ENCODE measurements at regions not wholly inside any gene's neighbourhood (a gene's known extent, or its start where the extent isn't known, plus 50 kb on each side); places are given as distances from the start of the nearest gene placed in this dataset.
A peak's percentile ranks its signal among the peaks of the same experiment; 100 is the strongest.

DNA sequence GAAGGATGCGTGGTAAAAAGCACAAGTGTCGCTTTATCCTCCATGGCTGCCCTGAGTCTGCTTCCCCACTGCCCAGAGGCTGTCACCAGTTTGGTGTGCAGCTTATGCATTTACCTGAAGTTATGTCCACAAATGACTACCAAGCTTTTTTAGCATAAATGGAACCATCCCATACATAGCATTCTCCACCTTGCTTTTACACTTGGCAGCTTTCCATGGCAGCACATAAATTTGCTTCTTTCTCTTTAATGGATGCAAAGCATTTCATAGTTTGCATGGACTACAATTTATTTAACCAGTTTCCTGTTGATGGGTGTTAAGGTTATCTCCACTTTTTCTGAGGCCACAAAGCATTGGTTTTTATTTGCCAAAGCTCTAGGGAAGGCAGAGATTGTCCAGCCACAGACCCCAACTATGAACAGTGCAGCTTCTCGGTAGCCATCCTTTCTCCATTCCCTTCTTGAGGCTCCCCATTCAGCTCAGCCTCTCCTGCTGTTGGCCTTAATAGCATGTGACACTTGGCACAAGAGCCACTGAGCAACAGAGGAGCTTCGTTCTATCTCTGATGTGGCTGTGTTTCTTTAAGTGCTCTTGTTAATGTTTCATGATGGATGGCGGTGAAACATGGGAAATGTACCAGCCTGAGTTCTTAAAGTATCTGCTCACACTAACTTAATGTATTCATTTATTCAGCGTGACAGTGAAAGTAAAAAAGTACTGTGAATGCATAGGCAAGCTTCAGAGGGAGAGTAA lies 59.8 kb upstream of the NAV2 start:
- ATAC-seq, result peak in 1 of 8 donors; percentile 41
- Histone ChIP-seq H3K36me3 (no peaks in the 10 kb centered on the region), H3K27ac (no peak overlapping the region), H3K4me1 (peaks cover 0 to 9% (median 0%) of the 10 kb centered on the region in 9 donors), H3K9me3 (no peaks in the 10 kb centered on the region), H3K4me3 (no peak overlapping the region), H3K27me3 (no peaks in the 10 kb centered on the region)
- intact Hi-C loops (cut with DNase I), result no loop called here
- TF ChIP-seq, protein P1, sequence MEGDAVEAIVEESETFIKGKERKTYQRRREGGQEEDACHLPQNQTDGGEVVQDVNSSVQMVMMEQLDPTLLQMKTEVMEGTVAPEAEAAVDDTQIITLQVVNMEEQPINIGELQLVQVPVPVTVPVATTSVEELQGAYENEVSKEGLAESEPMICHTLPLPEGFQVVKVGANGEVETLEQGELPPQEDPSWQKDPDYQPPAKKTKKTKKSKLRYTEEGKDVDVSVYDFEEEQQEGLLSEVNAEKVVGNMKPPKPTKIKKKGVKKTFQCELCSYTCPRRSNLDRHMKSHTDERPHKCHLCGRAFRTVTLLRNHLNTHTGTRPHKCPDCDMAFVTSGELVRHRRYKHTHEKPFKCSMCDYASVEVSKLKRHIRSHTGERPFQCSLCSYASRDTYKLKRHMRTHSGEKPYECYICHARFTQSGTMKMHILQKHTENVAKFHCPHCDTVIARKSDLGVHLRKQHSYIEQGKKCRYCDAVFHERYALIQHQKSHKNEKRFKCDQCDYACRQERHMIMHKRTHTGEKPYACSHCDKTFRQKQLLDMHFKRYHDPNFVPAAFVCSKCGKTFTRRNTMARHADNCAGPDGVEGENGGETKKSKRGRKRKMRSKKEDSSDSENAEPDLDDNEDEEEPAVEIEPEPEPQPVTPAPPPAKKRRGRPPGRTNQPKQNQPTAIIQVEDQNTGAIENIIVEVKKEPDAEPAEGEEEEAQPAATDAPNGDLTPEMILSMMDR (IDR thresholded peaks at IDR 0.05), result no peak
- WGBS, 2 donors, result 65 to 66% methylated on average over 6 of the region's 6 CpGs
- DNase-seq, result no peak

DNA sequence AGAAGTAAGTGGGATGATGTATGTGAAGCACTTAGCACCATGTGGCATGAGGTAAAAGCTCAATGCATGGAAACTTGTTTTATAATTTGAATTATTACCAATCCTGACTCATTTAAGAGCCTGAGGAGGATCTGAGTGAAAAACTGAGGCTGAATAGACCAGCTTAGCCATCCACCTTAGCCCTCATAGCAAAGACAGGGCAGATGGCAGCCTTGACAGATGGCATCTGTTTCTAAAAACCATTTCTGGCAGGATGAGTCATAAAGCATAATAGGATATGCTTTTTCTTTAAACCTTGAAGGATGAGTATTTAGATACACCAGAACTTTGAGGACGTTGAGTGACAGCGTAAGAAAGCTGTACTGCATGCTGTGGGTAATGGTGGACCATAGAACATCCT lies 61.0 kb upstream of the NAV2 start:
- intact Hi-C loops (cut with DNase I), result no loop called here
- 95 to 99% methylated on average over 2 of the region's 2 CpGs for WGBS, 2 donors

DNA sequence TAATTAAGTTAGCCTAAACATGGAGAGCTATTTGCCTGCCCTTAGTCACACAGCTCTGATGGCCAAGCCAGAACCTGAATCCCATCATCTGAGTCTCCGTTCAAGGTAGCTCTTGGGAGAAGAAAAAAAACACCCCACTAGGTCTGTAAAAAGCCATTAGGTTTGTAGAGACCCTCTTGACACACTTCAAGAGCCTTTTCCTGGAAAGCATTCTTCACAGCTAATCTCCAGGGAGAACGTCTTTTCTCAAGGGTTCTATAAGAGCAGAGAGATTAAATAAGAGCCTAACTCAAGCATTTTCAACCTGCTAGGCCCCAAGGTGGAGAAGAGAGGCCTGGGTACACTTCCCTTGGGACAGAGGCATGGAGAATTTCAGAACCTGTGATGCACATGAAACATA lies 61.6 kb upstream of the NAV2 start:
- no peak for ATAC-seq
- no peaks in the 10 kb centered on the region for H3K27me3 ChIP-seq
- WGBS, 2 donors, result 61 to 77% methylated on average over 2 of the region's 2 CpGs
- H3K4me1 ChIP-seq, result peaks cover 0 to 18% (median 3%) of the 10 kb centered on the region in 9 donors
- no peak overlapping the region for H3K4me3 ChIP-seq
- no peak overlapping the region for H3K27ac ChIP-seq
- H3K9me3 ChIP-seq, result no peaks in the 10 kb centered on the region
- no peak for DNase-seq
- TF ChIP-seq, protein P1 (IDR thresholded peaks at IDR 0.05), result no peak
- intact Hi-C loops (cut with DNase I), result no loop called here
- no peaks in the 10 kb centered on the region for H3K36me3 ChIP-seq

More for the DNA sequence above, 61.0 kb upstream of the NAV2 start:
- no peak for DNase-seq
- TF ChIP-seq, protein P1 (IDR thresholded peaks at IDR 0.05), result no peak
- Histone ChIP-seq H3K4me1 (peaks cover 0 to 13% (median 0%) of the 10 kb centered on the region in 9 donors), H3K27ac (no peak overlapping the region), H3K4me3 (no peak overlapping the region), H3K36me3 (no peaks in the 10 kb centered on the region), H3K9me3 (no peaks in the 10 kb centered on the region), H3K27me3 (no peaks in the 10 kb centered on the region)
- no peak for ATAC-seq

DNA sequence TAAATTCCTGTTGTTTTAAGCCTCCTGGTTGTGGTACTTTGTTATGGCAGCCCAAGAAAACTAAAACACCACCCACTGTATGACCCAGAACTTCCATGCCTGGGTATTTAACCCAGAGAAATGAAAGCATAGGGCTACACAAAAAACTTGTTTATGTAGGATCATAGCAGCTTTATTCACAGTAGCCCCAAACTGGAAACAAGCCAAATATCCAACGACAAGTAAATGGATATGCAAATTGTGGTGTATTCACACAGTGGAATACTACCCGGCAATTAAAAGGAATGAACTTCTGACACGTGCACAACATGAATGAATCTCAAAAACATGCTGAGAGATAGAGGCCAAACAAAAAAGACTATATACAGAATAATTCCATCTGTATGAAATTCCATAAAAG lies 62.2 kb upstream of the NAV2 start:
- no peaks in the 10 kb centered on the region for H3K9me3 ChIP-seq
- TF ChIP-seq, protein P1 (IDR thresholded peaks at IDR 0.05), result no peak
- DNase-seq (no peak), ATAC-seq (no peak)
- H3K27ac ChIP-seq, result no peak overlapping the region
- peaks cover 0 to 22% (median 3%) of the 10 kb centered on the region in 9 donors for H3K4me1 ChIP-seq
- no peaks in the 10 kb centered on the region for H3K27me3 ChIP-seq
- intact Hi-C loops (cut with DNase I), result no loop called here
- H3K4me3 ChIP-seq, result no peak overlapping the region
- WGBS, 2 donors, result 84 to 86% methylated on average over 3 of the region's 3 CpGs
- H3K36me3 ChIP-seq, result no peaks in the 10 kb centered on the region

Measured in heart right ventricle (tissue), 16 donors.